Activated B cell treated with CpG ODN at 0.5 μM for 24 hours (primary cell): ENCODE measurements at regions not wholly inside any gene's neighbourhood (a gene's known extent, or its start where the extent isn't known, plus 50 kb on each side); places are given as distances from the start of the nearest gene placed in this dataset.

ENCODE experiments used
- ATAC-seq: fragments of 200-7000 bp; cut with Tn5 transposase; one replicate; pipeline ENCODE4 v1.10.0; 2021; ENCODE audit warnings: low read depth, mild to moderate bottlenecking, moderate library complexity
- CTCF ChIA-PET: fragments of 350-600 bp; sonication (Branson Sonifier 250); formaldehyde crosslinking; loops from one replicate; lab custom pipeline; 2021; ENCODE audit warnings: antibody characterized with exemption; lab: Charles Lee
- POLR2A ChIA-PET: fragments of 350-600 bp; sonication (Branson Sonifier 250); formaldehyde crosslinking; loops from one replicate; lab custom pipeline; 2021; ENCODE audit warnings: antibody characterized with exemption; lab: Charles Lee
- DNase-seq: peaks from one replicate; pipeline ENCODE4 v3.0.0; 2022
- H3K27ac Mint-ChIP-seq: one replicate; pipeline ENCODE4 v1.8.0; 2020; ENCODE audit warnings: mixed read lengths
- H3K27me3 Mint-ChIP-seq: one replicate; pipeline ENCODE4 v1.8.0; 2021; ENCODE audit warnings: mixed read lengths
- H3K36me3 Mint-ChIP-seq: one replicate; pipeline ENCODE4 v1.8.0; 2021; ENCODE audit warnings: low read depth, mixed read lengths
- H3K4me1 Mint-ChIP-seq: one replicate; pipeline ENCODE4 v1.8.0; 2021; ENCODE audit warnings: mixed read lengths
- H3K4me3 Mint-ChIP-seq: one replicate; pipeline ENCODE4 v1.8.0; 2020; ENCODE audit warnings: mild to moderate bottlenecking, mixed read lengths
- H3K9me3 Mint-ChIP-seq: one replicate; pipeline ENCODE4 v1.8.0; 2020; ENCODE audit warnings: mixed read lengths
- CTCF ChIP-seq: fragments of 200-600 bp; IDR thresholded peaks from one replicate; pipeline ENCODE4 v1.8.0; 2022; ENCODE audit warnings: antibody characterized with exemption, mild to moderate bottlenecking
- intact Hi-C: fragments of 100-400 bp; cut with micrococcal nuclease; formaldehyde crosslinking; loops from one replicate; pipeline ENCODE4 v1.15.1; 2024

GRCh38 chr12:91662021-91662420 is 479.4 kb upstream of the DCN start:
- TF ChIP-seq CTCF = no peak
- H3K4me1 Mint-ChIP-seq = no peaks in the 10 kb centered on the region
- DNase-seq (no peak), ATAC-seq (no peak)
- POLR2A ChIA-PET = no interaction called here
- H3K36me3 Mint-ChIP-seq = no peaks in the 10 kb centered on the region
- H3K27me3 Mint-ChIP-seq = no peaks in the 10 kb centered on the region
- no peaks in the 10 kb centered on the region for H3K9me3 Mint-ChIP-seq
- CTCF ChIA-PET = interaction anchor here (0.6 kb wide), 1 partner anchor 149 kb away, joined by 3 read pairs; no protein-coding TSS in a partner anchor
- intact Hi-C loops = no loop called here
- no peak overlapping the region for H3K4me3 Mint-ChIP-seq
- no peak overlapping the region for H3K27ac Mint-ChIP-seq

GRCh38 chr12:91657032-91657431 is 474.4 kb upstream of the DCN start:
- Mint-ChIP-seq H3K27ac (no peak overlapping the region), H3K27me3 (no peaks in the 10 kb centered on the region), H3K4me1 (no peaks in the 10 kb centered on the region), H3K36me3 (no peaks in the 10 kb centered on the region), H3K4me3 (no peak overlapping the region), H3K9me3 (no peaks in the 10 kb centered on the region)
- DNase-seq (no peak), ATAC-seq (no peak)
- POLR2A ChIA-PET = no interaction called here
- CTCF ChIA-PET = no interaction called here
- no peak for TF ChIP-seq CTCF
- intact Hi-C loops = no loop called here

- ATAC-seq = no peak
- intact Hi-C loops = no loop called here
- POLR2A ChIA-PET = no interaction called here
These were observed 473.3 kb upstream of the DCN start for GRCh38 chr12:91655966-91656365.

GRCh38 chr12:91654087-91654486 is 471.5 kb upstream of the DCN start:
- ChIA-PET POLR2A (no interaction called here), CTCF (no interaction called here)
- Mint-ChIP-seq H3K9me3 (no peaks in the 10 kb centered on the region), H3K27me3 (peaks cover 3% of the 10 kb centered on the region), H3K27ac (no peak overlapping the region), H3K4me3 (no peak overlapping the region), H3K36me3 (no peaks in the 10 kb centered on the region), H3K4me1 (no peaks in the 10 kb centered on the region)
- intact Hi-C loops = no loop called here
- ATAC-seq = no peak
- TF ChIP-seq CTCF = no peak
- DNase-seq = no peak

More at GRCh38 chr12:91655966-91656365, 473.3 kb upstream of the DCN start:
- Mint-ChIP-seq H3K9me3 (no peaks in the 10 kb centered on the region), H3K27ac (no peak overlapping the region), H3K4me3 (no peak overlapping the region), H3K4me1 (no peaks in the 10 kb centered on the region), H3K36me3 (no peaks in the 10 kb centered on the region), H3K27me3 (peaks cover 3% of the 10 kb centered on the region)
- TF ChIP-seq CTCF = no peak
- CTCF ChIA-PET = no interaction called here
- no peak for DNase-seq

- no peaks in the 10 kb centered on the region for H3K36me3 Mint-ChIP-seq
These were observed 469.1 kb upstream of the DCN start for GRCh38 chr12:91651728-91652127.

More at GRCh38 chr12:91651728-91652127, 469.1 kb upstream of the DCN start:
- Mint-ChIP-seq H3K27ac (no peak overlapping the region), H3K27me3 (peaks cover 11% of the 10 kb centered on the region), H3K4me3 (no peak overlapping the region), H3K9me3 (no peaks in the 10 kb centered on the region), H3K4me1 (no peaks in the 10 kb centered on the region)
- ChIA-PET POLR2A (no interaction called here), CTCF (no interaction called here)
- ATAC-seq (no peak), DNase-seq (no peak)
- TF ChIP-seq CTCF = no peak
- intact Hi-C loops = no loop called here
